ENCODE measurements at regions not wholly inside any gene's neighbourhood (a gene's known extent, or its start where the extent isn't known, plus 50 kb on each side); places are given as distances from the start of the nearest gene placed in this dataset.
"Not testable (repeated sequence)": the region's sequence is repeated elsewhere in the genome, so short reads cannot be mapped to it uniquely, and the experiment has no call there.

- DNase-seq, result no peak
Measured at GRCh38 chr5:15333091-15333490, 166.9 kb upstream of the FBXL7 start.

- no peak for DNase-seq
Measured at GRCh38 chr5:15326932-15327331, 173.0 kb upstream of the FBXL7 start.

- DNase-seq, result no peak
Measured at GRCh38 chr5:15326471-15326870, 173.5 kb upstream of the FBXL7 start.

GRCh38 chr5:15322421-15322820, 177.6 kb upstream of the FBXL7 start:
- no peak for DNase-seq

GRCh38 chr5:15321776-15322175, 178.2 kb upstream of the FBXL7 start:
- DNase-seq, result no peak

GRCh38 chr5:15320871-15321270, 179.1 kb upstream of the FBXL7 start:
- DNase-seq, result no peak

GRCh38 chr5:15304914-15305834, 194.8 kb upstream of the FBXL7 start:
- DNase-seq, result no peak

- no peak for DNase-seq
Measured at GRCh38 chr5:15304066-15304731, 195.8 kb upstream of the FBXL7 start.

- no peak for DNase-seq
Measured at GRCh38 chr5:15300141-15300540, 199.8 kb upstream of the FBXL7 start.

GRCh38 chr5:15290953-15291352, 209.0 kb upstream of the FBXL7 start:
- DNase-seq, result no peak

- no peak for DNase-seq
Measured at GRCh38 chr5:15286650-15287049, 213.3 kb upstream of the FBXL7 start.

GRCh38 chr5:15285901-15286583, 213.9 kb upstream of the FBXL7 start:
- DNase-seq, result no peak

- no peak for DNase-seq
Measured at GRCh38 chr5:15284706-15285105, 215.3 kb upstream of the FBXL7 start.

- DNase-seq, result no peak
Measured at GRCh38 chr5:15283076-15283475, 216.9 kb upstream of the FBXL7 start.

- no peak for DNase-seq
Measured at GRCh38 chr5:15282611-15283010, 217.4 kb upstream of the FBXL7 start.

- not testable (repeated sequence) for DNase-seq
Measured at GRCh38 chr5:15271596-15271995, 228.4 kb upstream of the FBXL7 start.

GRCh38 chr5:15267966-15268365, 232.0 kb upstream of the FBXL7 start:
- no peak for DNase-seq

- no peak for DNase-seq
Measured at GRCh38 chr5:15266841-15267240, 233.1 kb upstream of the FBXL7 start.

GRCh38 chr5:15266229-15266628, 233.8 kb upstream of the FBXL7 start:
- no peak for DNase-seq

GRCh38 chr5:15263942-15264341, 236.0 kb upstream of the FBXL7 start:
- DNase-seq, result no peak

GRCh38 chr5:15263406-15263805, 236.6 kb upstream of the FBXL7 start:
- DNase-seq, result no peak

- no peak for DNase-seq
Measured at GRCh38 chr5:15261269-15261995, 238.5 kb upstream of the FBXL7 start.
